ENCODE measurements at regions not wholly inside any gene's neighbourhood (a gene's known extent, or its start where the extent isn't known, plus 50 kb on each side); places are given as distances from the start of the nearest gene placed in this dataset.

- Histone ChIP-seq H3K36me3 (replicated peaks in 1 of 2; ENCODE audit: control insufficient read depth in 1 of 2, insufficient read depth in 2 of 2, low read length in 2 of 2) (no peaks in the 10 kb centered on the region), H3K9me3 (ENCODE audit: low read length) (no peaks in the 10 kb centered on the region), H3K27me3 (ENCODE audit: control insufficient read depth in 1 of 2, insufficient read depth in 2 of 2, low read length in 2 of 2) (no peaks in the 10 kb centered on the region), H3K9ac (ENCODE audit: insufficient read depth, low read depth, low read length) (no peak overlapping the region), H4K20me1 (ENCODE audit: insufficient read depth, low read length) (no peaks in the 10 kb centered on the region), H3K4me2 (ENCODE audit: low read depth, low read length) (peak overlapping the region; percentile 59), H3K27ac (ENCODE audit: extremely low read length, insufficient read depth, low read length) (peak overlapping the region; percentile 57), H3K4me1 (ENCODE audit: insufficient read depth, low read length) (peaks cover 30% of the 10 kb centered on the region), H3K4me3 (replicated peaks in 1 of 3; ENCODE audit: insufficient read depth in 1 of 3, low read depth in 2 of 3, low read length in 3 of 3) (peak overlapping the region in 1 of 3 experiments; percentile 1; a peak in 1 of 6 replicates), H2AFZ (ENCODE audit: low read length) (no peak overlapping the region), H3K79me2 (ENCODE audit: insufficient read depth, low read length) (no peaks in the 10 kb centered on the region)
- ATAC-seq (peak; percentile 96), FAIRE-seq (peak; percentile 63), DNase-seq (ENCODE audit: low spot score) (peak; percentile 89)
- in situ Hi-C loops (cut with HindIII; ENCODE audit: extremely low pct_ligation_motif_present, low pct_unique_long_range_greater_than_20kb), result no loop called here
- CTCF ChIA-PET (ENCODE audit: low intra/inter-chr PET ratio, low total read pairs), result no interaction called here
- intact Hi-C loops (cut with micrococcal nuclease; ENCODE audit: unreplicated experiment), result loop anchor here (1.0 to 10.0 kb wide), 3 partner anchors 239 to 395 kb away; no protein-coding TSS in a partner anchor
- POLR2A ChIA-PET, result interaction anchor here (1.1 to 1.5 kb wide), 2 partner anchors 239 to 278 kb away, joined by 4 to 8 read pairs; no protein-coding TSS in a partner anchor
- no TSS peak for BruUV-seq (replicated peaks)
- WGBS (ENCODE audit: low lambda C conversion rate), result 28% methylated on average over 5 of the region's 5 CpGs
- TF ChIP-seq FOXK1 (CRISPR knock-in tag; IDR thresholded peaks at IDR 0.05; ENCODE audit: borderline replicate concordance, low read depth) (peak; percentile 32; the same call in 1 of the 2 replicates), ZNF468 (CRISPR knock-in tag; IDR thresholded peaks at IDR 0.05) (no peak), CREB1 (IDR thresholded peaks at IDR 0.05) (no peak), CREB1 (CRISPR knock-in tag; IDR thresholded peaks at IDR 0.05) (0 out of 2 replicates have a peak, but pooled peaks have one; percentile 34), DPF2 (CRISPR knock-in tag; IDR thresholded peaks at IDR 0.05; ENCODE audit: borderline replicate concordance, low read depth) (peak; percentile 52; the same call in 1 of the 2 replicates), BRD4 (CRISPR knock-in tag; IDR thresholded peaks at IDR 0.05) (no peak), AHR (CRISPR knock-in tag; IDR thresholded peaks at IDR 0.05) (no peak), KAT8 (CRISPR knock-in tag; IDR thresholded peaks at IDR 0.05) (peak; percentile 66), GMEB2 (CRISPR knock-in tag; IDR thresholded peaks at IDR 0.05; ENCODE audit: low read depth) (no peak), ZNF761 (CRISPR knock-in tag; conservative IDR thresholded peaks at IDR 0.05) (0 out of 2 replicates have a peak, but pooled peaks have one; percentile 56), CSRNP1 (CRISPR knock-in tag; IDR thresholded peaks at IDR 0.05) (0 out of 2 replicates have a peak, but pooled peaks have one; percentile 19), RCOR2 (CRISPR knock-in tag; IDR thresholded peaks at IDR 0.05) (peak; percentile 71; the same call in 1 of the 2 replicates), PHF21A (CRISPR knock-in tag; IDR thresholded peaks at IDR 0.05) (peak; percentile 87), ZNF136 (CRISPR knock-in tag; IDR thresholded peaks at IDR 0.05; ENCODE audit: low read depth) (no peak), POLR2AphosphoS5 (IDR thresholded peaks at IDR 0.05; ENCODE audit: low read depth, low read length) (no peak)
- TF ChIP-seq, protein P1, sequence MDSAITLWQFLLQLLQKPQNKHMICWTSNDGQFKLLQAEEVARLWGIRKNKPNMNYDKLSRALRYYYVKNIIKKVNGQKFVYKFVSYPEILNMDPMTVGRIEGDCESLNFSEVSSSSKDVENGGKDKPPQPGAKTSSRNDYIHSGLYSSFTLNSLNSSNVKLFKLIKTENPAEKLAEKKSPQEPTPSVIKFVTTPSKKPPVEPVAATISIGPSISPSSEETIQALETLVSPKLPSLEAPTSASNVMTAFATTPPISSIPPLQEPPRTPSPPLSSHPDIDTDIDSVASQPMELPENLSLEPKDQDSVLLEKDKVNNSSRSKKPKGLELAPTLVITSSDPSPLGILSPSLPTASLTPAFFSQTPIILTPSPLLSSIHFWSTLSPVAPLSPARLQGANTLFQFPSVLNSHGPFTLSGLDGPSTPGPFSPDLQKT (CRISPR knock-in tag; IDR thresholded peaks at IDR 0.05; ENCODE audit: borderline replicate concordance), result no peak
- TF ChIP-seq, protein P2, sequence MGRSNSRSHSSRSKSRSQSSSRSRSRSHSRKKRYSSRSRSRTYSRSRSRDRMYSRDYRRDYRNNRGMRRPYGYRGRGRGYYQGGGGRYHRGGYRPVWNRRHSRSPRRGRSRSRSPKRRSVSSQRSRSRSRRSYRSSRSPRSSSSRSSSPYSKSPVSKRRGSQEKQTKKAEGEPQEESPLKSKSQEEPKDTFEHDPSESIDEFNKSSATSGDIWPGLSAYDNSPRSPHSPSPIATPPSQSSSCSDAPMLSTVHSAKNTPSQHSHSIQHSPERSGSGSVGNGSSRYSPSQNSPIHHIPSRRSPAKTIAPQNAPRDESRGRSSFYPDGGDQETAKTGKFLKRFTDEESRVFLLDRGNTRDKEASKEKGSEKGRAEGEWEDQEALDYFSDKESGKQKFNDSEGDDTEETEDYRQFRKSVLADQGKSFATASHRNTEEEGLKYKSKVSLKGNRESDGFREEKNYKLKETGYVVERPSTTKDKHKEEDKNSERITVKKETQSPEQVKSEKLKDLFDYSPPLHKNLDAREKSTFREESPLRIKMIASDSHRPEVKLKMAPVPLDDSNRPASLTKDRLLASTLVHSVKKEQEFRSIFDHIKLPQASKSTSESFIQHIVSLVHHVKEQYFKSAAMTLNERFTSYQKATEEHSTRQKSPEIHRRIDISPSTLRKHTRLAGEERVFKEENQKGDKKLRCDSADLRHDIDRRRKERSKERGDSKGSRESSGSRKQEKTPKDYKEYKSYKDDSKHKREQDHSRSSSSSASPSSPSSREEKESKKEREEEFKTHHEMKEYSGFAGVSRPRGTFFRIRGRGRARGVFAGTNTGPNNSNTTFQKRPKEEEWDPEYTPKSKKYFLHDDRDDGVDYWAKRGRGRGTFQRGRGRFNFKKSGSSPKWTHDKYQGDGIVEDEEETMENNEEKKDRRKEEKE (IDR thresholded peaks at IDR 0.05), result no peak
These were observed 276.4 kb upstream of the JAG1 start for GRCh38 chr20:10949930-10950783.
